Astrocyte (in vitro differentiated cells and primary cell): ENCODE measurements at regions not wholly inside any gene's neighbourhood (a gene's known extent, or its start where the extent isn't known, plus 50 kb on each side); places are given as distances from the start of the nearest gene placed in this dataset.
A peak's percentile ranks its signal among the peaks of the same experiment; 100 is the strongest.

Experiments
- DNase-seq: peaks from one replicate; pipeline ENCODE4 v3.0.0-alpha.2; 2010; ENCODE audit warnings: low read depth
- FAIRE-seq: peaks from 2 replicates; lab custom pipeline; 2011; peaks lifted over from hg19 to GRCh38; lab: Jason Lieb, UNC
- H2AFZ ChIP-seq: 2 replicates; pipeline ENCODE4 v1.6.0; 2012; ENCODE audit warnings: low read depth, low read length, inconsistent platforms
- H3K27ac ChIP-seq: 2 replicates; pipeline ENCODE4 v1.5.1; 2011; ENCODE audit warnings: low read depth, low read length, inconsistent platforms
- H3K27me3 ChIP-seq: 2 replicates; pipeline ENCODE4 v1.6.0; 2011; ENCODE audit warnings: low read length, inconsistent platforms; ENCODE audit not compliant: insufficient read depth
- H3K36me3 ChIP-seq: 2 replicates; pipeline ENCODE4 v1.5.1; 2011; ENCODE audit warnings: low read length, inconsistent platforms; ENCODE audit not compliant: insufficient read depth
- H3K4me1 ChIP-seq: 2 replicates; pipeline ENCODE4 v1.5.1; 2011; ENCODE audit warnings: low read length, inconsistent platforms; ENCODE audit not compliant: insufficient read depth
- H3K4me2 ChIP-seq: 2 replicates; pipeline ENCODE4 v1.6.0; 2012; ENCODE audit warnings: low read length, inconsistent platforms
- H3K4me3 ChIP-seq: 2 replicates; pipeline ENCODE4 v1.5.1; 2011; ENCODE audit warnings: low read depth, mild to moderate bottlenecking, low read length, inconsistent platforms; ENCODE audit not compliant: insufficient read depth
- H3K79me2 ChIP-seq: 2 replicates; pipeline ENCODE4 v1.6.0; 2012; ENCODE audit warnings: mild to moderate bottlenecking, low read length, inconsistent platforms; ENCODE audit not compliant: insufficient read depth
- H3K9ac ChIP-seq: 2 replicates; pipeline ENCODE4 v1.6.0; 2012; ENCODE audit warnings: mild to moderate bottlenecking, low read length, inconsistent platforms
- H3K9me3 ChIP-seq: 2 replicates; pipeline ENCODE4 v1.5.1; 2012; ENCODE audit warnings: low read depth, mild to moderate bottlenecking, low read length, inconsistent platforms; ENCODE audit not compliant: insufficient read depth
- H4K20me1 ChIP-seq: 2 replicates; pipeline ENCODE4 v1.6.0; 2012; ENCODE audit warnings: low read length, inconsistent platforms; ENCODE audit not compliant: insufficient read depth
- H3K27ac Mint-ChIP-seq: one replicate; pipeline ENCODE4 v1.8.0; 2021; ENCODE audit warnings: mild to moderate bottlenecking, mixed read lengths; ENCODE audit not compliant: unreplicated experiment
- H3K27me3 Mint-ChIP-seq: one replicate; pipeline ENCODE4 v1.8.0; 2021; ENCODE audit warnings: low read depth, mixed read lengths; ENCODE audit not compliant: unreplicated experiment
- H3K36me3 Mint-ChIP-seq: one replicate; pipeline ENCODE4 v1.8.0; 2021; ENCODE audit warnings: low read depth, mixed read lengths; ENCODE audit not compliant: unreplicated experiment
- H3K4me1 Mint-ChIP-seq: one replicate; pipeline ENCODE4 v1.8.0; 2021; ENCODE audit warnings: low read depth, mixed read lengths; ENCODE audit not compliant: unreplicated experiment
- H3K4me3 Mint-ChIP-seq: one replicate; pipeline ENCODE4 v1.8.0; 2021; ENCODE audit warnings: mild to moderate bottlenecking, moderate library complexity, mixed read lengths; ENCODE audit not compliant: unreplicated experiment
- H3K9me3 Mint-ChIP-seq: one replicate; pipeline ENCODE4 v1.8.0; 2021; ENCODE audit warnings: mild to moderate bottlenecking, mixed read lengths; ENCODE audit not compliant: unreplicated experiment
- EZH2 ChIP-seq: IDR thresholded peaks from 2 replicates; pipeline ENCODE4 v1.6.1; 2012; ENCODE audit warnings: mild to moderate bottlenecking, low read length, inconsistent platforms; ENCODE audit not compliant: insufficient read depth
- TF ChIP-seq, protein P1 (sequence below): IDR thresholded peaks from 2 replicates; pipeline ENCODE4 v1.5.1; 2011; ENCODE audit warnings: low read depth, mild to moderate bottlenecking, inconsistent platforms, low read length, moderate library complexity; ENCODE audit not compliant: insufficient read depth

DNA sequence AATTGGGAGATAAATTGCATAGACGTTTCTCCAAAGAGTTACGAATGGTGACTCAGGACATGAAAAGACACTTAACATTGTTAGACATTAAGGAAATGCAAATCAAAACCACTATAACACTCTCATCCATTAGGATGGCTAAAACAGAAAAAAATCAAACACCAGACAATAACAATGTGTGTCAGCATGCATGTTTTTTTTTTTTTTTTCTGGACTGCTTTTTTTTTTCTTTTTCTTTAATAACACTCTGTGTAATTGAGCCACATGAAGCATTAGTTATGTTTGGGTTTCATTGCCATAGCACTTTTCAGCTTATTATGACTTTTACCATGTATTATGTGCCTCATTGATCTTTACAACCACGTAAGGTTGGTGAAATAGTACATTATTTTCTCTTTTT lies 95.0 kb downstream of the NFKBIZ start:
- H3K4me2 ChIP-seq, result no peak overlapping the region
- peaks cover 29% of the 10 kb centered on the region for H3K4me1 ChIP-seq
- no peak overlapping the region for H3K9ac ChIP-seq
- Mint-ChIP-seq H3K4me1 (peaks cover 11% of the 10 kb centered on the region), H3K27ac (no peak overlapping the region), H3K27me3 (no peaks in the 10 kb centered on the region), H3K4me3 (no peak overlapping the region), H3K36me3 (no peaks in the 10 kb centered on the region), H3K9me3 (no peaks in the 10 kb centered on the region)
- H2AFZ ChIP-seq, result no peak overlapping the region
- H3K79me2 ChIP-seq, result no peaks in the 10 kb centered on the region
- peak; percentile 75 for DNase-seq
- no peak for TF ChIP-seq EZH2
- TF ChIP-seq, protein P1, sequence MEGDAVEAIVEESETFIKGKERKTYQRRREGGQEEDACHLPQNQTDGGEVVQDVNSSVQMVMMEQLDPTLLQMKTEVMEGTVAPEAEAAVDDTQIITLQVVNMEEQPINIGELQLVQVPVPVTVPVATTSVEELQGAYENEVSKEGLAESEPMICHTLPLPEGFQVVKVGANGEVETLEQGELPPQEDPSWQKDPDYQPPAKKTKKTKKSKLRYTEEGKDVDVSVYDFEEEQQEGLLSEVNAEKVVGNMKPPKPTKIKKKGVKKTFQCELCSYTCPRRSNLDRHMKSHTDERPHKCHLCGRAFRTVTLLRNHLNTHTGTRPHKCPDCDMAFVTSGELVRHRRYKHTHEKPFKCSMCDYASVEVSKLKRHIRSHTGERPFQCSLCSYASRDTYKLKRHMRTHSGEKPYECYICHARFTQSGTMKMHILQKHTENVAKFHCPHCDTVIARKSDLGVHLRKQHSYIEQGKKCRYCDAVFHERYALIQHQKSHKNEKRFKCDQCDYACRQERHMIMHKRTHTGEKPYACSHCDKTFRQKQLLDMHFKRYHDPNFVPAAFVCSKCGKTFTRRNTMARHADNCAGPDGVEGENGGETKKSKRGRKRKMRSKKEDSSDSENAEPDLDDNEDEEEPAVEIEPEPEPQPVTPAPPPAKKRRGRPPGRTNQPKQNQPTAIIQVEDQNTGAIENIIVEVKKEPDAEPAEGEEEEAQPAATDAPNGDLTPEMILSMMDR, result no peak
- H3K27me3 ChIP-seq, result no peaks in the 10 kb centered on the region
- no peaks in the 10 kb centered on the region for H3K9me3 ChIP-seq
- H3K36me3 ChIP-seq, result no peaks in the 10 kb centered on the region
- FAIRE-seq, result no peak
- no peak overlapping the region for H3K4me3 ChIP-seq
- H3K27ac ChIP-seq, result no peak overlapping the region
- H4K20me1 ChIP-seq, result no peaks in the 10 kb centered on the region

DNA sequence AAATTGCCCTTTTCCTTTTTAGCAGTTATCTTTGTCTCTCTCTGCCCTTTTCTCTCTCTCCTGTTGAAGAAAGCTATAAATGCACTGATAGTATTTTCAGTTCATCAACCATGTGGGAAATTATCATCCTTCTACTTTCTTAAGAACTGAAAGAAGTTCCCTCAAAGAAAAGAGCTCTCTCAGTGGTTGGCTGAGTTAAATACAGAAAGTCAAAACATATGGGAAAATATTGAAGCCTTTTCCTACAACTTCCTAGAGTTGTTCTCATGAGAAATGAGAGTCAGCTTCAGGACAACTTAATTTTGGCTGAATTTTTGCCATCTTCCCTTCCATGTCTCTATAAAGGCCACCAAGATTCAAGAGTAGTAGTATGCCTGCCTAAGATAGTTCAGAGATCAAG lies 96.7 kb downstream of the NFKBIZ start:
- Mint-ChIP-seq H3K27me3 (no peaks in the 10 kb centered on the region), H3K36me3 (no peaks in the 10 kb centered on the region), H3K4me1 (peaks cover 17% of the 10 kb centered on the region), H3K27ac (no peak overlapping the region), H3K9me3 (no peaks in the 10 kb centered on the region), H3K4me3 (no peak overlapping the region)
- H3K4me2 ChIP-seq, result no peak overlapping the region
- no peak overlapping the region for H3K27ac ChIP-seq
- H3K9me3 ChIP-seq, result no peaks in the 10 kb centered on the region
- peaks cover 20% of the 10 kb centered on the region for H3K4me1 ChIP-seq
- FAIRE-seq (peak; percentile 86), DNase-seq (no peak)
- TF ChIP-seq, protein P1, result no peak
- no peak for TF ChIP-seq EZH2
- no peak overlapping the region for H3K9ac ChIP-seq
- no peaks in the 10 kb centered on the region for H4K20me1 ChIP-seq
- no peaks in the 10 kb centered on the region for H3K36me3 ChIP-seq
- no peaks in the 10 kb centered on the region for H3K27me3 ChIP-seq
- no peak overlapping the region for H3K4me3 ChIP-seq
- H3K79me2 ChIP-seq, result no peaks in the 10 kb centered on the region
- H2AFZ ChIP-seq, result no peak overlapping the region

DNA sequence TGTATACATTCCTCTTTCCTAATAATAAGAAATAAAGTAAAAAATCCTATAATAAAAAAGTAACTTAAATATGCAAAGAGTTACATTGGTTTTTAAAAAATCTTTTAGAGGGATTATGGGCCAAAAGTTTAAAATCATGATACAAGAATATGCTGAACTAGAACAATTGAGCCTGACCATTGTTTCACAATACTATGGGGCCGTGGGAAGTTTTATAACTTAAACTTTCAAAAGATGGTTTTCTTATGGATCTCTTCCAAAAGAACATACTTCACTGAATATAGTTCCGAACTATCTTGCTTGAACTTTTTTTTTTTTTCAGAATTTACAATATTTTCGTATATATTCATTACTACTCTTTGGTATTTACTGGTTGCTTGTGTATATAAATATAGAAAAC lies 97.6 kb downstream of the NFKBIZ start:
- H3K79me2 ChIP-seq, result no peaks in the 10 kb centered on the region
- peaks cover 12% of the 10 kb centered on the region for H3K4me1 ChIP-seq
- no peak overlapping the region for H3K4me3 ChIP-seq
- DNase-seq (no peak), FAIRE-seq (no peak)
- TF ChIP-seq, protein P1, result no peak
- no peak for TF ChIP-seq EZH2
- Mint-ChIP-seq H3K27ac (no peak overlapping the region), H3K9me3 (no peaks in the 10 kb centered on the region), H3K36me3 (no peaks in the 10 kb centered on the region), H3K4me1 (peaks cover 21% of the 10 kb centered on the region), H3K4me3 (no peak overlapping the region), H3K27me3 (no peaks in the 10 kb centered on the region)
- no peaks in the 10 kb centered on the region for H3K9me3 ChIP-seq
- no peak overlapping the region for H3K27ac ChIP-seq
- H3K36me3 ChIP-seq, result no peaks in the 10 kb centered on the region
- H3K27me3 ChIP-seq, result no peaks in the 10 kb centered on the region
- no peak overlapping the region for H3K4me2 ChIP-seq
- H3K9ac ChIP-seq, result no peak overlapping the region
- H4K20me1 ChIP-seq, result no peaks in the 10 kb centered on the region
- no peak overlapping the region for H2AFZ ChIP-seq
